Esophagus muscularis mucosa (tissue), 4 donors: ENCODE measurements at regions not wholly inside any gene's neighbourhood (a gene's known extent, or its start where the extent isn't known, plus 50 kb on each side); places are given as distances from the start of the nearest gene placed in this dataset.

ENCODE experiments used
- DNase-seq: peaks from one replicate; pipeline ENCODE4 v3.0.0-alpha.2; 2017; ENCODE audit errors: extremely low spot score
- H3K27ac ChIP-seq, 4 donors: fragments of 200-600 bp; sonication (generic); replicated peaks in 1 of 4; 1 replicate in 3 of 4; 2 replicates in 1 of 4; pipeline ENCODE4 v1.5.1; 2016 to 2019; ENCODE audit warnings: mild to moderate bottlenecking in 1 of 4
- H3K27me3 ChIP-seq, 4 donors: fragments of 200-600 bp; sonication (generic); one replicate each; pipeline versions ENCODE4 v1.5.1 to v1.6.0; 2016 to 2019
- H3K36me3 ChIP-seq, 4 donors: fragments of 200-600 bp; sonication (generic); one replicate each; pipeline ENCODE4 v1.5.1; 2016 to 2019
- H3K4me1 ChIP-seq, 4 donors: fragments of 200-600 bp; sonication (generic); one replicate each; pipeline ENCODE4 v1.5.1; 2016 to 2019
- H3K4me3 ChIP-seq, 4 donors: fragments of 200-600 bp; sonication (generic); 1 replicate in 2 of 4; 2 replicates in 2 of 4; pipeline ENCODE4 v1.5.1; 2016 to 2019; ENCODE audit warnings: mild to moderate bottlenecking in 4 of 4, moderate library complexity in 1 of 4
- H3K9me3 ChIP-seq, 4 donors: fragments of 200-600 bp; sonication (generic); 1 replicate in 3 of 4; 2 replicates in 1 of 4; pipeline ENCODE4 v1.5.1; 2016 to 2019
- CTCF ChIP-seq, 3 experiments: fragments of 200-600 bp in 2 of 3; fragments of 450-650 bp in 1 of 3; sonication (generic) in 2 of 3; IDR thresholded peaks; one replicate each; pipeline ENCODE4 v1.5.1; 2017 to 2019; ENCODE audit warnings: antibody characterized with exemption in 3 of 3, mild to moderate bottlenecking in 2 of 3, moderate library complexity in 1 of 3
- EP300 ChIP-seq: sonication (generic); formaldehyde crosslinking; IDR thresholded peaks from one replicate; pipeline ENCODE4 v1.6.1; 2017; ENCODE audit warnings: antibody characterized with exemption
- POLR2A ChIP-seq: fragments of 450-650 bp; IDR thresholded peaks from one replicate; pipeline ENCODE4 v1.6.1; 2017; ENCODE audit warnings: antibody characterized with exemption, moderate library complexity, mild to moderate bottlenecking, low read depth
- POLR2AphosphoS5 ChIP-seq, 2 donors: sonication (generic); formaldehyde crosslinking; IDR thresholded peaks; one replicate each; pipeline ENCODE4 v1.6.1; 2017; ENCODE audit warnings: antibody characterized with exemption in 2 of 2
- WGBS: methylation state at CpG from one replicate; pipeline ENCODE4 v1.1.5; 2018; 5-methylcytosine and 5-hydroxymethylcytosine counted together
- intact Hi-C: fragments of 100-400 bp; cut with DNase I; formaldehyde crosslinking; loops from one replicate; pipeline ENCODE4 v1.15.1; 2023

DNA sequence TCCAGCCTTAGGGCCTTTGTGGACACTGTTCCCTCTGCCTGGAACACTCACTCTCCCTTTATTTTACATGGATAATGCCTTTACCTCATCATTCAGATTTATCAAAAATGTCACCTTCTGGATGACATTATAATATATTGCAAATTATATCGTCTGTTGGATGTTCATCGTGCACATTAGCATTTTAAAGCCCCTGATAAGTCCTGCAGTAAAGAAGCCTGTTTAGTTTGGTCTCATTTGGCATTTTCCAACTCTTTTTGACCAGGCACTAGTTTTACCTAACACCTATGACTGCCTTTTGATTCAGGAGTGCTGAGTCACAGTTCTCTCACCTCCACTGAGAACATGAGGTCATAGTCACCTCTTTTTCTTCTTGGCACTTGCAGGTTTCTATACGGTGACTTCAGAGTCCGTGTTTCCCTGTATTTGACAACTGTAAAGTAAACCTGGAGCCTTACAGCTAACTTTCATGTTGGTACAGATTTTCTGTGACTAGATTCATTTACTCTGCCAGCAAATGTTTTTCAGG, 57.7 kb upstream of the STC2 start:
- Histone ChIP-seq H3K9me3 (no peaks in the 10 kb centered on the region), H3K27me3 (no peaks in the 10 kb centered on the region), H3K36me3 (no peaks in the 10 kb centered on the region), H3K4me1 (no peaks in the 10 kb centered on the region), H3K4me3 (no peak overlapping the region), H3K27ac (no peak overlapping the region)
- TF ChIP-seq POLR2AphosphoS5 (IDR thresholded peaks at IDR 0.05) (no peak), EP300 (no peak), CTCF (IDR thresholded peaks at IDR 0.05) (no peak), POLR2A (no peak)
- 80% methylated on average over 4 of the region's 4 CpGs for WGBS
- intact Hi-C loops: no loop called here
- DNase-seq: no peak

DNA sequence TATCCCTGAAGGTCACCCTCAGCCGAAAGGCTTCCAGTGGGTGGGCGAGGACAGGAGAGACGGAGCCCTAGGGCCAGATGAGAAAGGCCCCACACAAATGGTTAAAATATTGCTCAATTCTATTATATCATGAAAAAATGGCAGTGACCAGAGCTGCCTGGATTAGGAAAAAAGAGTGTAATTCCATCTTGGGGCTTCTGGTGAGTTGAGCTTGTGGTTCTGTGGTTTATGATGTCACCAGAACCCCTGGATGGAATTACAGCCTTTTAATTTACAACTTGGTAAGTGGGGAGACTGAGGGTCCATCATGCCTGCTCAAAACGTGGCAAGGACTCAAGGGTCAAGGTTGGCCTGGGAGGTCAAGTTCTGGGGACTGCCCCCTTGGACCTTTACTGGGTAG, 55.5 kb upstream of the STC2 start:
- Histone ChIP-seq H3K4me1 (no peaks in the 10 kb centered on the region), H3K36me3 (no peaks in the 10 kb centered on the region), H3K9me3 (no peaks in the 10 kb centered on the region), H3K27me3 (peaks cover 0 to 6% (median 0%) of the 10 kb centered on the region in 4 donors), H3K4me3 (no peak overlapping the region), H3K27ac (no peak overlapping the region)
- intact Hi-C loops: no loop called here
- WGBS: 85% methylated on average over 4 of the region's 4 CpGs
- DNase-seq: no peak
- TF ChIP-seq EP300: no peak

DNA sequence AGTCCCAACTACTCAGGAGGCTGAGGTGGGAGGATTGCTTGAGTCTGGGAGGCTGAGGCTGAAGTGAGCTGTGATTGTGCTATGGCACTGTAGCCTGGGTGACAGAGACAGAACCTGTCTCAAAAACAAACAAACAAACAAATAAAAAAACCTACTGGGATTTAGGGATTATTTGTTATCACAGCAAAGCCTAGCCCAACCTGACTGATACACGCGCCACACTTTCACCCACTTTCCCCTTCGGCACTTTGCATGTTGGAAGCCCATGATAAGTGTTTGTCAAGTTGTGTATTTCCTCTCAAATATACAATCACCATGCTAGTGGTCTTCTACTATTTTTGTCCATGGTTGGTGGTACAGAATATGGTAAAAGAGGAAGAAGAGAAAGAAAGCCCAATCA, 50.5 kb upstream of the STC2 start:
- Histone ChIP-seq H3K4me1 (no peaks in the 10 kb centered on the region), H3K27me3 (peaks cover 0 to 6% (median 0%) of the 10 kb centered on the region in 4 donors), H3K4me3 (no peak overlapping the region), H3K9me3 (no peaks in the 10 kb centered on the region), H3K27ac (no peak overlapping the region), H3K36me3 (no peaks in the 10 kb centered on the region)
- TF ChIP-seq EP300 (no peak), CTCF (IDR thresholded peaks at IDR 0.05) (no peak), POLR2A (no peak), POLR2AphosphoS5 (IDR thresholded peaks at IDR 0.05) (no peak)
- intact Hi-C loops: no loop called here
- DNase-seq: no peak
- WGBS: 84% methylated on average over 3 of the region's 3 CpGs
